ENCODE measurements at regions not wholly inside any gene's neighbourhood (a gene's known extent, or its start where the extent isn't known, plus 50 kb on each side); places are given as distances from the start of the nearest gene placed in this dataset.

- no peak for TF ChIP-seq CTCF (IDR thresholded peaks at IDR 0.05)
- Histone ChIP-seq H3K36me3 (ENCODE audit: insufficient read depth, low read length) (no peaks in the 10 kb centered on the region), H3K27ac (ENCODE audit: low read depth in 1 of 2, low read length in 2 of 2) (no peak overlapping the region), H3K4me1 (ENCODE audit: insufficient read depth, low read length) (no peaks in the 10 kb centered on the region), H3K27me3 (ENCODE audit: control insufficient read depth in 1 of 2, insufficient read depth in 2 of 2, low read length in 2 of 2) (no peaks in the 10 kb centered on the region), H3K9me3 (ENCODE audit: control insufficient read depth in 1 of 2, insufficient read depth in 1 of 2, low read length in 2 of 2) (peaks cover 0 to 5% of the 10 kb centered on the region in 2 experiments), H3K4me3 (ENCODE audit: low read length) (no peak overlapping the region)
- Mint-ChIP-seq H3K27ac (no peak overlapping the region), H3K9me3 (peaks cover 8% of the 10 kb centered on the region), H3K4me1 (ENCODE audit: low read depth) (no peaks in the 10 kb centered on the region), H3K27me3 (no peaks in the 10 kb centered on the region), H3K4me3 (no peak overlapping the region), H3K36me3 (ENCODE audit: low read depth) (no peaks in the 10 kb centered on the region)
- intact Hi-C loops (cut with DNase I, micrococcal nuclease): no loop called here
- ChIA-PET POLR2A (no interaction called here), CTCF (no interaction called here)
- no peak for DNase-seq
- ATAC-seq (ENCODE audit: poor library complexity): no peak
These were observed 75.5 kb downstream of the PABPC4L start for GRCh38 chr4:134126000-134126560.

GRCh38 chr4:134122903-134123302, 78.7 kb downstream of the PABPC4L start:
- Histone ChIP-seq H3K27me3 (ENCODE audit: control insufficient read depth in 1 of 2, insufficient read depth in 2 of 2, low read length in 2 of 2) (no peaks in the 10 kb centered on the region), H3K36me3 (ENCODE audit: insufficient read depth, low read length) (no peaks in the 10 kb centered on the region), H3K9me3 (ENCODE audit: control insufficient read depth in 1 of 2, insufficient read depth in 1 of 2, low read length in 2 of 2) (peaks cover 0 to 5% of the 10 kb centered on the region in 2 experiments), H3K4me3 (ENCODE audit: low read length) (no peak overlapping the region), H3K4me1 (ENCODE audit: insufficient read depth, low read length) (no peaks in the 10 kb centered on the region), H3K27ac (ENCODE audit: low read depth in 1 of 2, low read length in 2 of 2) (no peak overlapping the region)
- intact Hi-C loops (cut with DNase I, micrococcal nuclease): no loop called here
- Mint-ChIP-seq H3K9me3 (no peaks in the 10 kb centered on the region), H3K27me3 (no peaks in the 10 kb centered on the region), H3K27ac (no peak overlapping the region), H3K36me3 (ENCODE audit: low read depth) (no peaks in the 10 kb centered on the region), H3K4me3 (no peak overlapping the region), H3K4me1 (ENCODE audit: low read depth) (no peaks in the 10 kb centered on the region)
- ATAC-seq (ENCODE audit: poor library complexity): no peak
- no peak for DNase-seq
- POLR2A ChIA-PET: no interaction called here
- TF ChIP-seq CTCF (IDR thresholded peaks at IDR 0.05): no peak
- CTCF ChIA-PET: no interaction called here

- peaks cover 0 to 4% of the 10 kb centered on the region in 2 experiments for H3K9me3 ChIP-seq (ENCODE audit: control insufficient read depth in 1 of 2, insufficient read depth in 1 of 2, low read length in 2 of 2)
- Mint-ChIP-seq H3K4me1 (ENCODE audit: low read depth) (no peaks in the 10 kb centered on the region), H3K27me3 (no peaks in the 10 kb centered on the region), H3K9me3 (peaks cover 1% of the 10 kb centered on the region), H3K36me3 (ENCODE audit: low read depth) (no peaks in the 10 kb centered on the region), H3K27ac (no peak overlapping the region), H3K4me3 (no peak overlapping the region)
- no peaks in the 10 kb centered on the region for H3K36me3 ChIP-seq (ENCODE audit: insufficient read depth, low read length)
- H3K27me3 ChIP-seq (ENCODE audit: control insufficient read depth in 1 of 2, insufficient read depth in 2 of 2, low read length in 2 of 2): no peaks in the 10 kb centered on the region
- no peak for TF ChIP-seq CTCF (IDR thresholded peaks at IDR 0.05)
- ATAC-seq (ENCODE audit: poor library complexity) (no peak), DNase-seq (no peak)
- intact Hi-C loops (cut with DNase I, micrococcal nuclease): no loop called here
- no peak overlapping the region for H3K27ac ChIP-seq (ENCODE audit: low read depth in 1 of 2, low read length in 2 of 2)
- H3K4me3 ChIP-seq (ENCODE audit: low read length): no peak overlapping the region
- no peaks in the 10 kb centered on the region for H3K4me1 ChIP-seq (ENCODE audit: insufficient read depth, low read length)
- ChIA-PET POLR2A (no interaction called here), CTCF (no interaction called here)
These were observed 84.0 kb downstream of the PABPC4L start for GRCh38 chr4:134117392-134118183.
